Panc1 (cell line): ENCODE measurements at regions not wholly inside any gene's neighbourhood (a gene's known extent, or its start where the extent isn't known, plus 50 kb on each side); places are given as distances from the start of the nearest gene placed in this dataset.

Experiments used
- CTCF ChIP-seq: fragments of 450-650 bp; IDR thresholded peaks from 2 replicates; pipeline ENCODE4 v1.5.1; 2017; ENCODE audit warnings: mild to moderate bottlenecking
- POLR2AphosphoS5 ChIP-seq: IDR thresholded peaks from 2 replicates; pipeline ENCODE4 v1.6.1; 2012; ENCODE audit warnings: mild to moderate bottlenecking, low read depth, low read length, moderate library complexity
- REST ChIP-seq, 2 experiments: IDR thresholded peaks; 2 replicates each; pipeline ENCODE4 v1.6.1; 2011 to 2012; ENCODE audit warnings: low read depth in 2 of 2, control low read depth in 1 of 2, low read length in 1 of 2, mild to moderate bottlenecking in 1 of 2, moderate library complexity in 1 of 2; ENCODE audit not compliant: insufficient read depth in 1 of 2
- SIN3A ChIP-seq: IDR thresholded peaks from 2 replicates; pipeline ENCODE4 v1.6.1; 2012; ENCODE audit warnings: low read depth, mild to moderate bottlenecking, low read length, moderate library complexity, borderline replicate concordance; ENCODE audit not compliant: insufficient read depth

GRCh38 chr6:27854421-27854820 is 57.8 kb downstream of the OR2B2 start:
- TF ChIP-seq CTCF: no peak
- TF ChIP-seq POLR2AphosphoS5: no peak
- no peak for TF ChIP-seq REST (IDR thresholded peaks at IDR 0.05; ENCODE audit: insufficient read depth in 1 of 2, low read depth in 2 of 2, low read length in 1 of 2)
- no peak for TF ChIP-seq SIN3A
